ENCODE measurements at regions not wholly inside any gene's neighbourhood (a gene's known extent, or its start where the extent isn't known, plus 50 kb on each side); places are given as distances from the start of the nearest gene placed in this dataset.

DNA sequence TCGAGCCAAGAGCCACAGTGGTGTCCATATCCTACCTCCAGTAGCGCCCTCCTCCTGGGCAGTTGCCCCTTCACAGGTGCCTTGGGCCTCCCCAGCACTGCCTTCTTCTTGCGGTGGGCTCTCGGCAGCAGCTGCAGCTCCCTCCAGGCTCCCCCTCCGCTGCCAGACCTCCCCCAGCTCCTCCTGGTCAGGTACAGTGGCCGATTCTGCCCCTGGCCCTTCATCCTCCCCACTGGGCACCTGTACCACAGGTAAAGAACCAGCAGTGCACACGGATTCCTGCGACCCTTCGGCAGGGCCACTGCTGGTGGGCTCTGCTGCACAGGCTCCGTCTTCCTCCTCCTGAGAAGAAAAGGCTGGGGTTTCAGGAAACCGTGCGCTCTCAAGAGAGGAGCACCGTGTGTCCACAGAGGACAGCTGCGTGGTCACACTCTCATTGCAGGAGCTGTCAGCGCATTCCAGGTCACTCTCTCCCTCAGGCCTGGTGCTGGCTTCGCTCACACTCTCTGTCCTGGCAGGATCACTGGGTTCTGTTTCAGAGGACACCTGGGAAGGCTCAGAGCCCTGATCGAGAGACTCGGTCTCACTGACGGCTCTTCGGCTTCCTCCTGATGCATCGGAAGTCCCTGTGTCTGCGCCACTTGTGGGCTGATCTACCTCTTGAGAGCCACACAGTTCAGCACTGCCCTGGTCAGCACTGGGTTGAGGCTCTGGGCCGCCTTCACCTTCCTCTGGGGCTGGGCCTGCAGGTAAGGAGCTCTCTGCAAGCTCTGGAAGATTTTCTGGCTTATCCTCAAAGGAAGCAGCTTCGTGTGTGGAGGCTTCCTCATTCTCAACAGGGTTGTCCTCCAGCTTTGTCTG lies 147.4 kb upstream of the STK17B start:
- no peak for DNase-seq (ENCODE audit: low read depth)

DNA sequence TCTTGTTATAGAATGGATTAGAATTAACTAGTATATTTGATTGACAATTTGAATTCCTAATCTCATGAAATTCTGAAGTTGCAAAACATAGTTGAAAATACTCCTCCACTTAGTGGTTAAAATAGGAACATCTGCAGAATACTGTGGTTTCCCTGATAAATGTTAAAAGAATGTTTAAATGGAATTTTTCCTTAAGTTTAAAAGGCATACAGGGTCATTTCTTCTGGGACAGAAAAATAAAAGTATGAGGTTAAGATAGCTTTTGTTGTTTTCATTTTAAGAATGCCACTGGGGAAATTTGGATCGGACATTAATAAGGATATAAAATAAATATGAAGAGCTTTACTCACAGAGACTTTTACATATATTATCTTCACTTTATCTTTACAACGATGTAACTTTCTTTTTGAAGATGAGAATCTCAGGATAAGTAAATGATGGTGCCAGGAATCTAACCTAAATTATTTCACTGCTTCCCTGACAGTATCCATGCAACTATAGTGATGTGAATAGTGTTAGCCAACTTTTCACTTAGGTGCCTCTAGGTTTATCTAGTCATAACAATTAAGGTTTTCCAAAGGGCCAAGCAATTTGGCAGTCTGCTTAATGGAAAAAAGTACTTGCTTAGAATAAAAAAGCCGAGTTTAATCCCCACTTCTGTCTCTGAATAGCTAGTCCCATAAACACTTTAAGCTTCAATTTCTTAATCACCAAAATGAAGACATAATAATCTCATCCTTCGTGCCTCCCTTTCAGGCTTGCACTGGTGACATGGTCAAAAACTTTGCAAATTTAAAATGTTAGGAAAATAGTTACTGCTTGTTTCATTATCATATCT lies 151.8 kb upstream of the STK17B start:
- DNase-seq (ENCODE audit: low read depth): no peak

DNA sequence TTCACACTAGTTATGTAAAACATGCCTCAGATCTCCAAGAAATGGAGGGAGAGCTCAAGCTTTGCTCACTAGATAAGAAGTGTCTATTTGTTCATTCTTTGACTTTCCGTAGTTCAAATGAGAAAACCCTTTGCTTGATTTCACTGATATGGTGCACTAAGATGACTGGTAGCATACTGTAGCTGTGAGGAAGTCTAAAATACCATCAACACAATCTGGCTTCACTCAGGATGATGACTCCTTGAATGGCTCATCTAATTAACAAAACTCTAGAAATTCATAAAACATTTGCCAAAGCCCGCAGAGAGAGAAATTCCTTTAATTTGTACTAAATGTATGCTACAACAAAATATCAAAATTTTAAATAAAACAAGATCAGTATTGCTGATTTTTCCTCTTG lies 152.8 kb upstream of the STK17B start:
- DNase-seq (ENCODE audit: low read depth): no peak

DNA sequence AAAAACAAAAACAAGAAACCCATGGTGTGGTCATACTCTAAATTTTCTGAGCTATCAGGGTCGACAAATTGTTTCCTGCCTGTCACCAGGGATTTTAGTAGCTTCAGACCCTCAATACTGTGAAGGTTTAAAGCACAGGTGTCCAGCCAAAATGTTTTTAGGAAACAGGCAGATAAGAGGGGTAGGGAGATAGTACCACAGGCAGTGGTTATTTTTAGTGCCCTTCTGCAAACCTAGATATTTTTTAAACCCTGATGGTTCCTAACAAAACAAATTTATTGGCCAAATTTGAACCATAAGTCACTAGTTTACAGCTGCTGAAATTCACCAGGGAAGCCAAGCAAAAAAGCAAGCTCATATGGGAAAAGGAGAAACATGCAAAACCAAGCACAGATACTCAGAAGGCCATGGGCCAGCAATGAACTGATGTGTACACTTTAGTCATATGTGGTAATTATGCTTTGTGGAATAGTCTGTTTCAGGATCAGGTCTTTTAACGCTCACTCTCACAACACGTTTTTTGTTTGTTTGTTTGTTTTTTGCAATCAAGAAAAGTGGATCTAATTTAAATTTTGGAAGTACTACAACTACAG lies 156.8 kb upstream of the STK17B start:
- no peak for DNase-seq (ENCODE audit: low read depth)

- no peak for DNase-seq (ENCODE audit: low read depth)
These were observed 158.6 kb upstream of the STK17B start for GRCh38 chr2:196329959-196330358.

- DNase-seq (ENCODE audit: low read depth): no peak
These were observed 159.3 kb upstream of the STK17B start for GRCh38 chr2:196330645-196331044.

GRCh38 chr2:196331143-196331542 lies 159.8 kb upstream of the STK17B start:
- no peak for DNase-seq (ENCODE audit: low read depth)

GRCh38 chr2:196331851-196332250 lies 160.5 kb upstream of the STK17B start:
- no peak for DNase-seq (ENCODE audit: low read depth)

GRCh38 chr2:196333397-196333796 lies 162.0 kb upstream of the STK17B start:
- DNase-seq (ENCODE audit: low read depth): no peak

GRCh38 chr2:196334710-196335109 lies 163.3 kb upstream of the STK17B start:
- no peak for DNase-seq (ENCODE audit: low read depth)

DNA sequence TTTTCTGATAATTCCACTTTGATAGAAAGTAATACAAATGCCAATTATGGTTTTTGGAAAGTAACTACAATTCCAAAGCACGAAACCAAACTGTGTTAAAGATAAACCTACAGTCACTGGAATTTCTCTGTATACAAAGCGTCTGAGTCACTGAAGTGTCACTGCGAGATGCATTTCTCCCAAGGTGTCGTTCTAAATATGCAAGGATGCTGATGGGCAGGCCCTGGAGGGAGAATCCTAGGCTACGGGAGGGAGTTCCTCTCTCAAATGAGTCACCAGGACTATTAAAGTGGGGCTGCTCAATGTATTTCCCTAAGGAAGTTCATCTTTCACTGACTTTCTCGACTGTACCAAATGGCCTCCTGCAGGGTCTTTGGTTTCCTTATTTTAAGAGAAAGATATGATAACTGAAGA lies 163.8 kb upstream of the STK17B start:
- no peak for DNase-seq (ENCODE audit: low read depth)

- DNase-seq (ENCODE audit: low read depth): no peak
These were observed 164.8 kb upstream of the STK17B start for GRCh38 chr2:196336207-196336606.

DNA sequence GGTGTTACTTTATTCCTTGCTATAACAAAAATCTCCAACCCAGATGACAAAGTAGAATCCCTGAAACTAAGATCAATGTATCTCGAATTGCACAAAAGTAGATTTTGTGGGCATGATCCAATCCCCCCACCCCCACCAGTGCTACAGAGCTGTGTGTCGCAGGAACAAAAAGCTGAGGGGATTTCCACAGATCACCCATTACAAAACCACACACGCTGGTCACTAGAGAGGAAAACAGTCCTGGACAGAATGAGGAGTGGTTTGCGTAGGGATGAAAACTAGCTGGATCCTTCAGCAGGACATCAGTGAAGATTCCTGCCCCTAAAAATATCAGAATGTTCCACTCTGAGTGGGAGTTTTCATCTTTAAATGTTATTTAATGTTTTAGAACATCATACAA lies 165.3 kb upstream of the STK17B start:
- DNase-seq (ENCODE audit: low read depth): no peak

GRCh38 chr2:196337208-196337953 lies 166.0 kb upstream of the STK17B start:
- peak; percentile 4 for DNase-seq (ENCODE audit: low read depth)

DNA sequence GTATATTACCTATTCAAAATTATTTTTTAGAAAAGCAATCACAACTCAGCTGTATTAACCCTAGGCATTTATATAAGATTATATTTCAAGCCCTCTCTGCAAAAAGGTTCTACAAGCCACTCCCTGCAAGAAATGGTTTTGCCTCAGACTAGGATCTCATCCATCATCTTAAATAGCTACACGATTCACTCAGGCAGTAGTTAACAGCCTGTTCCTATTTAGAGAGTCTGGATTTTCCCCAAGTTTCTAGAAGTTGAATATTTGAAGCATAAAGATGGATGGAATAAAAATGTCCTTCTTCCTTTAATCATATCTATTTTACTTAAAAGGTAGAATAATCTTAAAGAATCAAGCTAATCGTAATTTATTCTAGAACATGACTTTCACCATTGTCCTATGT lies 167.1 kb upstream of the STK17B start:
- DNase-seq (ENCODE audit: low read depth): no peak

GRCh38 chr2:196341277-196341841 lies 170.0 kb upstream of the STK17B start:
- no peak for DNase-seq (ENCODE audit: low read depth)

GRCh38 chr2:196344397-196344796 lies 173.0 kb upstream of the STK17B start:
- DNase-seq (ENCODE audit: low read depth): no peak

- DNase-seq (ENCODE audit: low read depth): no peak
These were observed 182.3 kb upstream of the STK17B start for GRCh38 chr2:196353717-196354116.

GRCh38 chr2:196354186-196354585 lies 182.8 kb upstream of the STK17B start:
- DNase-seq (ENCODE audit: low read depth): no peak

- DNase-seq (ENCODE audit: low read depth): no peak
These were observed 185.0 kb upstream of the STK17B start for GRCh38 chr2:196356332-196356731.

GRCh38 chr2:196360650-196361049 lies 189.3 kb upstream of the STK17B start:
- no peak for DNase-seq (ENCODE audit: low read depth)

Data from stimulated activated CD4-positive, alpha-beta T cell treated with anti-CD3 and anti-CD28 coated beads, Interleukin-2, amount 100 ng/mL, for 4 hours (primary cell).